PFSK-1 (cell line): ENCODE measurements at regions not wholly inside any gene's neighbourhood (a gene's known extent, or its start where the extent isn't known, plus 50 kb on each side); places are given as distances from the start of the nearest gene placed in this dataset.

ENCODE experiments used
- FOXP2 ChIP-seq: optimal IDR thresholded peaks from 2 replicates; pipeline ENCODE3; 2011; ENCODE audit warnings: borderline replicate concordance, control low read depth, inconsistent platforms; ENCODE audit not compliant: insufficient read depth; ENCODE audit errors: extremely low read length, extremely low read depth
- POLR2AphosphoS5 ChIP-seq: IDR thresholded peaks from 2 replicates; pipeline ENCODE4 v1.6.1; 2012; ENCODE audit warnings: low read depth, mild to moderate bottlenecking, control low read depth, low read length, moderate library complexity
- SIN3A ChIP-seq: IDR thresholded peaks from 2 replicates; pipeline ENCODE4 v1.6.1; 2012; ENCODE audit warnings: mild to moderate bottlenecking, low read length, moderate library complexity, borderline replicate concordance; ENCODE audit not compliant: insufficient read depth
- TAF1 ChIP-seq: IDR thresholded peaks from 2 replicates; pipeline ENCODE4 v1.6.1; 2012; ENCODE audit warnings: low read length, control low read depth, borderline replicate concordance; ENCODE audit not compliant: insufficient read depth
- TF ChIP-seq, protein P1 (sequence below), 2 experiments: IDR thresholded peaks; 2 replicates each; pipeline versions ENCODE4 v1.6.1 to v1.8.0; 2011 to 2012; ENCODE audit warnings: low read depth in 2 of 2, low read length in 2 of 2, control low read depth in 1 of 2, inconsistent platforms in 1 of 2, mild to moderate bottlenecking in 1 of 2, moderate library complexity in 1 of 2; ENCODE audit not compliant: insufficient read depth in 1 of 2

DNA sequence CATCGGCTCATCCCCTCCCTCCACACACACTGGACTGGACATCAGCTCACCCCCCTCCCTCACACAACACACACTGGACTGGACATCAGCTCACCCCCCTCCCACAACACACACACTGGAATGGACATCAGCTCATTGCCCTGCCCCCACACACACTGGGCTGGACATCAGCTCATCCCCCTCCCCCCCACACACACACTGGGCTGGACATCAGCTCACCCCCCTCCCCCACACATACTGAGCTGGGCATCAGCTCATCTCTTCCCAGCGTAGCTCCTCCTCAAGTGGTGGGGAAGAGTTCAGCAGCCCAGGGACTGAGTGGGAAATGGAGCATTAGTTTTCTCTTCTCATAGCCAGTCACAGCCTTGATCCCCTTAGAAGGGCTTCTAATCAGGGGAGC is 58.1 kb upstream of the WDR11 start:
- TF ChIP-seq, protein P1, sequence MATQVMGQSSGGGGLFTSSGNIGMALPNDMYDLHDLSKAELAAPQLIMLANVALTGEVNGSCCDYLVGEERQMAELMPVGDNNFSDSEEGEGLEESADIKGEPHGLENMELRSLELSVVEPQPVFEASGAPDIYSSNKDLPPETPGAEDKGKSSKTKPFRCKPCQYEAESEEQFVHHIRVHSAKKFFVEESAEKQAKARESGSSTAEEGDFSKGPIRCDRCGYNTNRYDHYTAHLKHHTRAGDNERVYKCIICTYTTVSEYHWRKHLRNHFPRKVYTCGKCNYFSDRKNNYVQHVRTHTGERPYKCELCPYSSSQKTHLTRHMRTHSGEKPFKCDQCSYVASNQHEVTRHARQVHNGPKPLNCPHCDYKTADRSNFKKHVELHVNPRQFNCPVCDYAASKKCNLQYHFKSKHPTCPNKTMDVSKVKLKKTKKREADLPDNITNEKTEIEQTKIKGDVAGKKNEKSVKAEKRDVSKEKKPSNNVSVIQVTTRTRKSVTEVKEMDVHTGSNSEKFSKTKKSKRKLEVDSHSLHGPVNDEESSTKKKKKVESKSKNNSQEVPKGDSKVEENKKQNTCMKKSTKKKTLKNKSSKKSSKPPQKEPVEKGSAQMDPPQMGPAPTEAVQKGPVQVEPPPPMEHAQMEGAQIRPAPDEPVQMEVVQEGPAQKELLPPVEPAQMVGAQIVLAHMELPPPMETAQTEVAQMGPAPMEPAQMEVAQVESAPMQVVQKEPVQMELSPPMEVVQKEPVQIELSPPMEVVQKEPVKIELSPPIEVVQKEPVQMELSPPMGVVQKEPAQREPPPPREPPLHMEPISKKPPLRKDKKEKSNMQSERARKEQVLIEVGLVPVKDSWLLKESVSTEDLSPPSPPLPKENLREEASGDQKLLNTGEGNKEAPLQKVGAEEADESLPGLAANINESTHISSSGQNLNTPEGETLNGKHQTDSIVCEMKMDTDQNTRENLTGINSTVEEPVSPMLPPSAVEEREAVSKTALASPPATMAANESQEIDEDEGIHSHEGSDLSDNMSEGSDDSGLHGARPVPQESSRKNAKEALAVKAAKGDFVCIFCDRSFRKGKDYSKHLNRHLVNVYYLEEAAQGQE (IDR thresholded peaks at IDR 0.05; ENCODE audit: insufficient read depth in 1 of 2, low read depth in 2 of 2, low read length in 2 of 2), result no peak
- no peak for TF ChIP-seq POLR2AphosphoS5
- TF ChIP-seq SIN3A, result no peak
- TF ChIP-seq TAF1, result no peak
- no peak for TF ChIP-seq FOXP2
